MM.1S (cell line): ENCODE measurements at regions not wholly inside any gene's neighbourhood (a gene's known extent, or its start where the extent isn't known, plus 50 kb on each side); places are given as distances from the start of the nearest gene placed in this dataset.

Source experiments
- EZH2phosphoT487 ChIP-seq: fragments of 300-600 bp; sonication (generic); IDR thresholded peaks from 2 replicates; pipeline ENCODE4 v1.6.1; 2018; ENCODE audit warnings: antibody characterized with exemption, low read length
- TF ChIP-seq, protein P1 (sequence below): fragments of 300-600 bp; sonication (generic); IDR thresholded peaks from 2 replicates; pipeline ENCODE4 v1.5.1; 2016; ENCODE audit warnings: antibody characterized with exemption, low read length, mixed read lengths

DNA sequence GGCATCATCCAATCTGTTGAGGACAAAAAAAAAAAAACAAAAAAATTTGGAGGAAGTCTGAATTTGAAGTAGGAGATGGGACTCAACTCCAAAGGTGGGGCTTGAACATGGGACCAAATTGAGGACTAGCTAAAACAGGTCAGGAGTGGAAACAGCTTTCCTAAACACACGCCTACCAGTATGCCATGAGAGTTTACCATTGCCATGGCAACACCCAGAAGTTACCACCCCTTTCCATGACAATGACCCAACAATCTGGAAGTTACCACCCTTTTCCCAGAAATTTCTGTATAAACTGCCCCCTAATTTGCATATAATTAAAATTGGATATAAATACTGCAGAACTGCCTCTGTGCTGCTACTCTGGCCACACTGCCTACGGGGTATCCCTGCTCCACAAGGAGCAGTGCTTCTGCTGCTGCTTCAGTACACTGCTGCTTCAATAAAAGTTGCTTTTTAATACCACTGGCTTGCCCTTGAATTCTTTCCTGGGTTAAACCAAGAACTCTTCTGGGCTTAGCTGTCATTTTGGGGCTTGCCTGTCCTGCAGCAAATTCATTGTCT is 73.3 kb upstream of the FSIP2 start:
- TF ChIP-seq, protein P1, sequence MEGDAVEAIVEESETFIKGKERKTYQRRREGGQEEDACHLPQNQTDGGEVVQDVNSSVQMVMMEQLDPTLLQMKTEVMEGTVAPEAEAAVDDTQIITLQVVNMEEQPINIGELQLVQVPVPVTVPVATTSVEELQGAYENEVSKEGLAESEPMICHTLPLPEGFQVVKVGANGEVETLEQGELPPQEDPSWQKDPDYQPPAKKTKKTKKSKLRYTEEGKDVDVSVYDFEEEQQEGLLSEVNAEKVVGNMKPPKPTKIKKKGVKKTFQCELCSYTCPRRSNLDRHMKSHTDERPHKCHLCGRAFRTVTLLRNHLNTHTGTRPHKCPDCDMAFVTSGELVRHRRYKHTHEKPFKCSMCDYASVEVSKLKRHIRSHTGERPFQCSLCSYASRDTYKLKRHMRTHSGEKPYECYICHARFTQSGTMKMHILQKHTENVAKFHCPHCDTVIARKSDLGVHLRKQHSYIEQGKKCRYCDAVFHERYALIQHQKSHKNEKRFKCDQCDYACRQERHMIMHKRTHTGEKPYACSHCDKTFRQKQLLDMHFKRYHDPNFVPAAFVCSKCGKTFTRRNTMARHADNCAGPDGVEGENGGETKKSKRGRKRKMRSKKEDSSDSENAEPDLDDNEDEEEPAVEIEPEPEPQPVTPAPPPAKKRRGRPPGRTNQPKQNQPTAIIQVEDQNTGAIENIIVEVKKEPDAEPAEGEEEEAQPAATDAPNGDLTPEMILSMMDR = no peak
- no peak for TF ChIP-seq EZH2phosphoT487
